ENCODE measurements at regions not wholly inside any gene's neighbourhood (a gene's known extent, or its start where the extent isn't known, plus 50 kb on each side); places are given as distances from the start of the nearest gene placed in this dataset.

GRCh38 chr2:42854207-42854818 is 61.9 kb upstream of the HAAO start:
- DNase-seq (ENCODE audit: low spot score): no peak

- DNase-seq (ENCODE audit: low spot score): no peak
These were observed 61.3 kb upstream of the HAAO start for GRCh38 chr2:42853549-42854206.

GRCh38 chr2:42852798-42853197 is 60.4 kb upstream of the HAAO start:
- no peak for DNase-seq (ENCODE audit: low spot score)

GRCh38 chr2:42851740-42852250 is 59.4 kb upstream of the HAAO start:
- no peak for DNase-seq (ENCODE audit: low spot score)

- DNase-seq (ENCODE audit: low spot score): no peak
These were observed 58.8 kb upstream of the HAAO start for GRCh38 chr2:42851186-42851585.

- no peak for DNase-seq (ENCODE audit: low spot score)
These were observed 57.8 kb upstream of the HAAO start for GRCh38 chr2:42850016-42850805.

GRCh38 chr2:42849311-42849710 is 56.9 kb upstream of the HAAO start:
- DNase-seq (ENCODE audit: low spot score): no peak

- DNase-seq (ENCODE audit: low spot score): no peak
These were observed 56.4 kb upstream of the HAAO start for GRCh38 chr2:42848726-42849290.

GRCh38 chr2:42848265-42848664 is 55.9 kb upstream of the HAAO start:
- DNase-seq (ENCODE audit: low spot score): no peak

GRCh38 chr2:42847596-42848151 is 55.3 kb upstream of the HAAO start:
- DNase-seq (ENCODE audit: low spot score): no peak

GRCh38 chr2:42846932-42847595 is 54.7 kb upstream of the HAAO start:
- DNase-seq (ENCODE audit: low spot score): no peak

- no peak for DNase-seq (ENCODE audit: low spot score)
These were observed 53.6 kb upstream of the HAAO start for GRCh38 chr2:42846026-42846425.

- DNase-seq (ENCODE audit: low spot score): no peak
These were observed 52.8 kb upstream of the HAAO start for GRCh38 chr2:42844901-42845821.

- DNase-seq (ENCODE audit: low spot score): no peak
These were observed 52.0 kb upstream of the HAAO start for GRCh38 chr2:42844366-42844765.

GRCh38 chr2:42843611-42844010 is 51.2 kb upstream of the HAAO start:
- DNase-seq (ENCODE audit: low spot score): no peak

- no peak for DNase-seq (ENCODE audit: low spot score)
These were observed 50.7 kb upstream of the HAAO start for GRCh38 chr2:42843131-42843530.

- no peak for DNase-seq (ENCODE audit: low spot score)
These were observed 50.1 kb upstream of the HAAO start for GRCh38 chr2:42842466-42842865.

Measured in hematopoietic multipotent progenitor cell treated with erythropoietin and hydrocortisone succinate and interleukin-3 and kit ligand, for 15 days (in vitro differentiated cells).